GM12878 (cell line): ENCODE measurements at regions not wholly inside any gene's neighbourhood (a gene's known extent, or its start where the extent isn't known, plus 50 kb on each side); places are given as distances from the start of the nearest gene placed in this dataset.

Experiments used
- ATAC-seq: fragments of 200-7000 bp; cut with Tn5 transposase; 3 replicates; pipeline ENCODE4 v1.9.1; 2020; ENCODE audit warnings: mild to moderate bottlenecking, moderate library complexity
- BruUV-seq: library from RNA; stranded (reverse); fragments of 400-500 nt; replicated peaks from 2 replicates; lab custom pipeline; 2021; lab: Mats Ljungman, UMichigan
- CTCF ChIA-PET: fragments of 300-600 bp; sonication (Branson Sonifier 250); formaldehyde crosslinking; extraction: SDS; loops from one replicate; lab custom pipeline; 2021; ENCODE audit warnings: inconsistent platforms; lab: Yijun Ruan, JAX
- POLR2A ChIA-PET: fragments of 350-600 bp; formaldehyde crosslinking; extraction: SDS; loops from one replicate; lab custom pipeline; 2021; ENCODE audit warnings: inconsistent platforms; lab: Charles Lee
- RAD21 ChIA-PET: fragments of 300-600 bp; sonication (Branson Sonifier 250); formaldehyde crosslinking; loops from one replicate; lab custom pipeline; 2023; ENCODE audit warnings: antibody characterized with exemption; ENCODE audit not compliant: unreplicated experiment; lab: Charles Lee
- SMC1A ChIA-PET: fragments of 300-600 bp; sonication (Branson Sonifier 250); formaldehyde crosslinking; loops from one replicate; lab custom pipeline; 2023; ENCODE audit not compliant: unreplicated experiment, uncharacterized antibody; lab: Charles Lee
- DNase-seq: peaks from one replicate; pipeline ENCODE4 v3.0.0-alpha.2; 2011; ENCODE audit warnings: low read depth, low spot score
- FAIRE-seq: peaks from 3 replicates; lab custom pipeline; 2011; peaks lifted over from hg19 to GRCh38; lab: Jason Lieb, UNC
- H2AFZ ChIP-seq: 2 replicates; pipeline ENCODE4 v1.6.0; 2011; ENCODE audit warnings: low read depth, low read length, control low read depth; ENCODE audit not compliant: control insufficient read depth
- H3K27ac ChIP-seq: 2 replicates; pipeline ENCODE4 v1.5.1; 2011; ENCODE audit warnings: control low read depth; ENCODE audit not compliant: control insufficient read depth, insufficient read depth
- H3K27me3 ChIP-seq, 2 experiments: replicated peaks in 1 of 2; 2 replicates each; pipeline versions ENCODE4 v1.6.0 to v1.6.1; 2011; ENCODE audit warnings: low read length in 1 of 2; ENCODE audit not compliant: control insufficient read depth in 2 of 2, insufficient read depth in 2 of 2
- H3K36me3 ChIP-seq, 2 experiments: 2 replicates each; pipeline ENCODE4 v1.5.1; 2011; ENCODE audit warnings: low read length in 1 of 2; ENCODE audit not compliant: control insufficient read depth in 2 of 2, insufficient read depth in 2 of 2
- H3K4me1 ChIP-seq: 2 replicates; pipeline ENCODE4 v1.6.1; 2011; ENCODE audit warnings: mild to moderate bottlenecking, low read length, moderate library complexity, mixed read lengths; ENCODE audit not compliant: control insufficient read depth, insufficient read depth
- H3K4me2 ChIP-seq: 2 replicates; pipeline ENCODE4 v1.6.0; 2011; ENCODE audit warnings: control low read depth; ENCODE audit not compliant: control insufficient read depth, insufficient read depth
- H3K4me3 ChIP-seq: fragments of 200-600 bp; sonication (generic); 2 replicates; pipeline ENCODE4 v1.5.1; 2016
- H3K79me2 ChIP-seq: 2 replicates; pipeline ENCODE4 v1.6.0; 2011; ENCODE audit warnings: low read length; ENCODE audit not compliant: control insufficient read depth, insufficient read depth
- H3K9ac ChIP-seq: 2 replicates; pipeline ENCODE4 v1.8.0; 2011; ENCODE audit warnings: low read length, control low read depth, mixed read lengths; ENCODE audit not compliant: control insufficient read depth, insufficient read depth
- H3K9me3 ChIP-seq: replicated peaks from 3 replicates; pipeline ENCODE4 v1.5.1; 2011; ENCODE audit warnings: mild to moderate bottlenecking, low read length; ENCODE audit not compliant: control insufficient read depth, insufficient read depth
- H4K20me1 ChIP-seq: 2 replicates; pipeline ENCODE4 v1.6.0; 2011; ENCODE audit not compliant: control insufficient read depth, insufficient read depth
- ATF3 ChIP-seq: IDR thresholded peaks from 2 replicates; pipeline ENCODE4 v1.6.1; 2011; ENCODE audit warnings: low read depth, mild to moderate bottlenecking, low read length, moderate library complexity, borderline replicate concordance; ENCODE audit errors: extremely low read depth
- GATAD2B ChIP-seq: fragments of 450-650 bp; conservative IDR thresholded peaks from 2 replicates; pipeline ENCODE4 v1.6.1; 2017; ENCODE audit warnings: low read depth, mild to moderate bottlenecking, moderate library complexity
- JUNB ChIP-seq: IDR thresholded peaks from 2 replicates; pipeline ENCODE4 v1.6.1; 2016; ENCODE audit warnings: antibody characterized with exemption, mild to moderate bottlenecking
- RFX5 ChIP-seq: IDR thresholded peaks from 2 replicates; pipeline ENCODE4 v1.6.1; 2011; ENCODE audit warnings: low read depth, low read length, improper control_type of control experiment
- SREBF2 ChIP-seq: IDR thresholded peaks from 2 replicates; pipeline ENCODE4 v1.6.1; 2012; ENCODE audit warnings: mild to moderate bottlenecking, low read length
- YY1 ChIP-seq: IDR thresholded peaks from 2 replicates; pipeline ENCODE4 v1.6.1; 2011; ENCODE audit warnings: low read depth, mild to moderate bottlenecking, low read length
- WGBS: methylation state at CpG from one replicate; pipeline ENCODE4 v1.1.6; 2016; ENCODE audit warnings: low lambda C conversion rate; ENCODE audit not compliant: insufficient replicate concordance, insufficient coverage; ENCODE audit errors: missing lambda C conversion rate; 5-methylcytosine and 5-hydroxymethylcytosine counted together
- in situ Hi-C: fragments of 300-500 bp; cut with MboI; formaldehyde crosslinking; loops from 9 replicates; pipeline ENCODE4 v1.14.3; 2018; ENCODE audit warnings: mixed read lengths
- intact Hi-C: fragments of 100-400 bp; cut with micrococcal nuclease; formaldehyde crosslinking; loops from one replicate; pipeline ENCODE4 v1.14.2; 2022; ENCODE audit not compliant: unreplicated experiment

- TF ChIP-seq ATF3: no peak
- TF ChIP-seq SREBF2: no peak
- TF ChIP-seq GATAD2B: no peak
- no peak for TF ChIP-seq YY1
Observed at GRCh38 chr11:134786636-134787035, 374.6 kb upstream of the B3GAT1 start (continued).

GRCh38 chr11:134785660-134786284, 373.7 kb upstream of the B3GAT1 start:
- ATAC-seq (no peak), FAIRE-seq (no peak), DNase-seq (no peak)
- Histone ChIP-seq H3K79me2 (no peaks in the 10 kb centered on the region), H3K9ac (no peak overlapping the region), H3K9me3 (no peaks in the 10 kb centered on the region), H3K4me3 (no peak overlapping the region), H3K36me3 (no peaks in the 10 kb centered on the region), H4K20me1 (no peaks in the 10 kb centered on the region), H3K27me3 (no peaks in the 10 kb centered on the region; a peak in 1 of 4 replicates), H3K27ac (no peak overlapping the region), H3K4me2 (no peak overlapping the region), H2AFZ (no peak overlapping the region), H3K4me1 (no peaks in the 10 kb centered on the region)
- SMC1A ChIA-PET: no interaction called here
- in situ Hi-C loops (no loop called here), intact Hi-C loops (no loop called here)
- POLR2A ChIA-PET: no interaction called here
- WGBS: 37% methylated on average over 14 of the region's 14 CpGs
- no TSS peak for BruUV-seq
- TF ChIP-seq RFX5: no peak
- CTCF ChIA-PET: no interaction called here
- RAD21 ChIA-PET: no interaction called here

- Histone ChIP-seq H2AFZ (no peak overlapping the region), H3K36me3 (no peaks in the 10 kb centered on the region), H3K4me2 (no peak overlapping the region), H3K79me2 (no peaks in the 10 kb centered on the region), H3K9me3 (no peaks in the 10 kb centered on the region), H4K20me1 (no peaks in the 10 kb centered on the region), H3K4me3 (no peak overlapping the region)
- ChIA-PET SMC1A (no interaction called here), POLR2A (no interaction called here)
- ATAC-seq: no peak
- 36% methylated on average over 5 of the region's 5 CpGs for WGBS
- no peak for DNase-seq
- in situ Hi-C loops: no loop called here
- BruUV-seq: no TSS peak
- TF ChIP-seq JUNB: no peak
- TF ChIP-seq, all 136 proteins: peak for 0
- H3K4me1 ChIP-seq: no peaks in the 10 kb centered on the region
- H3K27me3 ChIP-seq: no peaks in the 10 kb centered on the region; a peak in 1 of 4 replicates
- no peak overlapping the region for H3K27ac ChIP-seq
- H3K9ac ChIP-seq: no peak overlapping the region
- FAIRE-seq: no peak
- intact Hi-C loops: no loop called here
- RAD21 ChIA-PET: no interaction called here
- CTCF ChIA-PET: no interaction called here
Observed at GRCh38 chr11:134785059-134785458, 373.0 kb upstream of the B3GAT1 start.
